A204.1 (cell line): ENCODE measurements at regions not wholly inside any gene's neighbourhood (a gene's known extent, or its start where the extent isn't known, plus 50 kb on each side); places are given as distances from the start of the nearest gene placed in this dataset.

Experiments
- FAIRE-seq: peaks from 2 replicates; lab custom pipeline; 2012; peaks lifted over from hg19 to GRCh38; lab: Jason Lieb, UNC

GRCh38 chr3:117128872-117129271, 419.3 kb downstream of the TUSC7 start:
- no peak for FAIRE-seq

- FAIRE-seq = no peak
These were observed 419.9 kb downstream of the TUSC7 start for GRCh38 chr3:117129516-117129915.

GRCh38 chr3:117130222-117130621, 420.6 kb downstream of the TUSC7 start:
- no peak for FAIRE-seq

GRCh38 chr3:117131259-117131658, 421.7 kb downstream of the TUSC7 start:
- no peak for FAIRE-seq

- FAIRE-seq = no peak
These were observed 423.5 kb downstream of the TUSC7 start for GRCh38 chr3:117133066-117133465.

GRCh38 chr3:117135207-117135606, 425.6 kb downstream of the TUSC7 start:
- FAIRE-seq = no peak

- FAIRE-seq = no peak
These were observed 426.4 kb downstream of the TUSC7 start for GRCh38 chr3:117136003-117136402.

GRCh38 chr3:117137065-117137464, 427.5 kb downstream of the TUSC7 start:
- FAIRE-seq = no peak

GRCh38 chr3:117139681-117140080, 430.1 kb downstream of the TUSC7 start:
- FAIRE-seq = no peak

GRCh38 chr3:117141812-117142211, 432.2 kb downstream of the TUSC7 start:
- FAIRE-seq = no peak

GRCh38 chr3:117144853-117145252, 435.3 kb downstream of the TUSC7 start:
- no peak for FAIRE-seq

GRCh38 chr3:117145677-117146076, 436.1 kb downstream of the TUSC7 start:
- FAIRE-seq = no peak

GRCh38 chr3:117146571-117146970, 437.0 kb downstream of the TUSC7 start:
- FAIRE-seq = no peak

- FAIRE-seq = no peak
These were observed 440.0 kb downstream of the TUSC7 start for GRCh38 chr3:117149584-117149983.

- FAIRE-seq = no peak
These were observed 441.0 kb downstream of the TUSC7 start for GRCh38 chr3:117150628-117151027.

- no peak for FAIRE-seq
These were observed 450.6 kb downstream of the TUSC7 start for GRCh38 chr3:117160176-117160575.

- no peak for FAIRE-seq
These were observed 452.2 kb downstream of the TUSC7 start for GRCh38 chr3:117161816-117162215.

- no peak for FAIRE-seq
These were observed 455.6 kb downstream of the TUSC7 start for GRCh38 chr3:117165176-117165575.

- no peak for FAIRE-seq
These were observed 456.0 kb downstream of the TUSC7 start for GRCh38 chr3:117165601-117166051.

- FAIRE-seq = no peak
These were observed 459.3 kb downstream of the TUSC7 start for GRCh38 chr3:117168896-117169295.

- no peak for FAIRE-seq
These were observed 460.5 kb downstream of the TUSC7 start for GRCh38 chr3:117170094-117170493.

- no peak for FAIRE-seq
These were observed 461.5 kb downstream of the TUSC7 start for GRCh38 chr3:117171124-117171523.

GRCh38 chr3:117172426-117172825, 462.8 kb downstream of the TUSC7 start:
- FAIRE-seq = no peak

GRCh38 chr3:117181222-117181621, 471.6 kb downstream of the TUSC7 start:
- FAIRE-seq = no peak

GRCh38 chr3:117184574-117184973, 475.0 kb downstream of the TUSC7 start:
- no peak for FAIRE-seq
